ENCODE measurements at regions not wholly inside any gene's neighbourhood (a gene's known extent, or its start where the extent isn't known, plus 50 kb on each side); places are given as distances from the start of the nearest gene placed in this dataset.
"Not testable (repeated sequence)": the region's sequence is repeated elsewhere in the genome, so short reads cannot be mapped to it uniquely, and the experiment has no call there.

DNA sequence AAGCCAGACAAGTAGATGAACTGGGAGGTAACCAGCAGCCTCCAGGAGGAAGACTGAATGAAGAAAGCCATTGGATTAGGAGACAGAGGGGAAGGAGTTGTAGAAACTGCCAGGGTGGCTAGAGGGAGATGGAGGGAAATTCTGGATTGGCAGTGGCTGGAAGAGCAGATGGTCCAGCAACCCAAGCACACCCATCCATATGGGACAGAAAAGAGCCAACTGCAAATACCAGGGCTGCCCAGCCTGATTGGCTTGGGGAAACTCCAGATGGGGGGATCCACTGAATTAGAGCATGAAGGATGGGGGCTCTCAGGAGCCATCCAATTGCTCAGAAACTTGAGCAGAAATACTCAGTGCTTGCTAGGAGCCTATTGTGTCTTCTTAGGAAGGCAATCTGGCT, 173.5 kb upstream of the EPB41L3 start:
- no peak for DNase-seq

- DNase-seq, result no peak
Observed at GRCh38 chr18:5710676-5711075, 166.9 kb upstream of the EPB41L3 start.

DNA sequence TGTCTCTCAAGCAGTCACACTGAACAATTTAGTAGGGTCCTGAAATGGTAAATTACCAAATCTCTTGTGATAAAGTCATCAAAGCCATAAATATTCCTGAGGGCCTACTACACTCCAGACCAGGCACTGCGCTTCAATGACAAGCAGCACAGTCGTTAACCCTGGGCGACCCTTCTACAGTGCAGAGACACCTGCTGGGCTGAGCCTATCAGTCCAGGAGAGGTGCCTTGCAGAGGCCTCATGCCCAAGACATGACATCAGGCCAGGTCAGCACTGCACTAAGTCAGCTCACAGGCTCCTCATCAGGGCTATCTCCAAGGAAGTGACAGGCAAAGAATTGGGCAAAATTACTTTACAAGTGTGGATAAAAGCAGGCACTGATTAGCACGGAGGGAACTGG, 166.4 kb upstream of the EPB41L3 start:
- DNase-seq, result no peak

DNA sequence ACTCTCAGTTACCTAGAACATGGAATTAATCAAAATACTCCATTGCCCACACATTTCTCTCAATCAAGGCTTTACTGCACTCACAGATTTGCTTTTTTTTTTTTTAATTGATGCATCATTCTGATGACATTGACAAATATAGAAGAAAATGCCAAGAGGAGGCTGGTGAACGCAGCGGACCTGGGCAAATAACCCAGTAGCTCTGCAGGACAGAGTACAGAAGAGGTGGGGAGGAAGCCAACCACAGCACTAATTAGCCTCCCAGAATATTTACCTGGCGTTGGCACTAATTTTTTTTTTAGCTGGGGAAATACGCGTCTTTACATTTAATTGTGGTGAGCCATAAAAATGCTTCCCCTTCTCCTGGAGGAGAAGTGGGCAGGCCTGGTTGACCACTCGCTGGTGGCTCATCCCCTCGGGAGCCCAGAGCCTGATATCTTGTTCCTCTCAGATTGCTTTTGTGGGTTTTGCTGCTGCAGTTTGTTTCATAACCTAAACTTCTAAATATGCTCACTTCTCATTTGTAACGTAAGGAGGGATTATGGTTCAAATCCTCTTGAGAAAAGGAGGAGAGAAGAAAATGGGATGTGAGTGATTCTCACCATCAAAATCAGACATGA, 165.8 kb upstream of the EPB41L3 start:
- DNase-seq, result no peak

DNA sequence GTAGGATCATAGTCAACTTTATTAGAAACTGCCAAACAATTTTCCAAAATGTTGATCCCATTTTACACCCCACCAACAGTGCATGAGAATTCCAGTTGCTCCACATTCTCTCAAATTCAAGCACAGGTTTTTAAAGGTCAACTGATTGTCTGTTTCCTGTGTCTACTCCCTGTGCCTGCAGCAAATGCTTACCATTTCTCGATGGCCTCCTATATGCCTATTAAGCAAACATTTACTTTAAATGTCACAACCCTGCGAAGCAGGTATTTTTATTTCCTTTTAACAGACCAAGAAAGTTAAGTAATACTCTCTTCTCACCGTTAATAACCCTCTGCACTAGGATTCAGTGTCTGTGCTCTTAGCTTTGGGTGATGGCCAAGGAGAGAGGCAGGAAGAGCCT, 163.8 kb upstream of the EPB41L3 start:
- no peak for DNase-seq

GRCh38 chr18:5705393-5705792, 161.6 kb upstream of the EPB41L3 start:
- DNase-seq, result no peak

GRCh38 chr18:5704847-5705246, 161.1 kb upstream of the EPB41L3 start:
- DNase-seq, result no peak

DNA sequence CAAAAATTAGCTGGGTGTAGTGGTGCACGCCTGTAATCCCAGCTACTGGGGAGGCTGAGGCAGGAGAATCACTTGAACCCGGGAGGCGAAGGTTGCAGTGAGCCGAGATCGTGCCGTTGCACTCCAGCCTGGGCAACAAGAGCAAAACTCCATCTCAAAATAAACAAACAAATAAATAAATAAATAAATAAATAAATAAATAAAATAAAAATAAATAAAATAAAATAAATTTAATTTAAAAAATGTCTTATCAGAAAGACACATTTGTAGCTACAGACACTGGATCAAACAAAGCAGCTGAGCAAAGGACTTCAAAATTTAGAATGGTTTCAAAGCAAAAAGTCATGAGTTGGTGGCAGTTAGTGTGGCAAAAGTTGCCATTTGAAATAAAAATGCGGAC, 158.2 kb upstream of the EPB41L3 start:
- not testable (repeated sequence) for DNase-seq

GRCh38 chr18:5693699-5694294, 150.0 kb upstream of the EPB41L3 start:
- DNase-seq, result no peak

DNA sequence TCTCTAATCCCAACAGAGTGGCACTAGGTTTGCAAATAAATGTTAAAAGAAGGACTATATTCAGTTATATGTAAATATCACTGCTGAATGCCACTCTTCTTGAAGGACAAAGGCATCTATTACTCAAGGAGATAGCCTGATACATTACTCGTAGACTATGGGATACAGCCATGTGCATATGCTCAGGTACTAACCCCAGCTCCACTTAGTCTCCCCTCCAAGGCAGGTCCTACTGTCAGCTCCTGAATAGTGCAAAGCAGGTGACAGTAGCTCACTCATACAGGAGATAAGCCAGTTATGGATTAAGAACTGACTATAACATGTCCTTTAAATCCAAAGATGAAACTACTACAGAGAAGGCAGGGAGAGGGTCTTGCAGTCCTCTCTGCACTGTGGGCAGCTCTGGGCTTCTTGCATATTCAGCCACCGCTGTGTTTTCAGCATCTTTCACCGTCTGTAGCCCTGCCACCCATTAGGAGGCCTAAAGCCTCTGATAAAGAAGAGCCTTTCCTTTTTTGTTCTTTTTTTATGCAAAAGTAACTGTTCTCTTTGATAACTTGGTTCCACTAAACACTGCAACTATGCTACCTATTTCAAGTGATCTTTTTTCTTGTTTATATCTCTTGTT, 135.1 kb upstream of the EPB41L3 start:
- DNase-seq, result no peak

GRCh38 chr18:5678278-5678677, 134.5 kb upstream of the EPB41L3 start:
- DNase-seq, result no peak

GRCh38 chr18:5673616-5674015, 129.8 kb upstream of the EPB41L3 start:
- no peak for DNase-seq

DNA sequence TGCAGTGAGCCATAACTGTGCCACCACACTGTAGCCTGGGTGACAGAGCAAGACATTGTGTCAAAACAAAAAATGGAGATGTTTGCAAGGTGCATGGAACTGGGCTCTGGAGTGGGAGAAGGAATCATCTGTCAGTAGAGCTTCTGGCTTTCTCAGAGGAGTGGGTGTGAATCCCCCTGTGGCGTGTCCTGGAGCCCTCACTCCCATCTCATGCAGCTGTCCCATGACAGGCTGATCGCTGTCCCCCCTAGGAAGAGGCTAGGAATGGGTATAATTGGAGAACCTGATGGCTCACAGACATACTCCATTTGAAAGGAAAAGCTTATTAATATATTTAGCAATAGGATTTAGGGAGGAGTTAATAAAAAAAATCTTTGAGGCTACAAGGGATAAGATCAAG, 125.8 kb upstream of the EPB41L3 start:
- no peak for DNase-seq

DNA sequence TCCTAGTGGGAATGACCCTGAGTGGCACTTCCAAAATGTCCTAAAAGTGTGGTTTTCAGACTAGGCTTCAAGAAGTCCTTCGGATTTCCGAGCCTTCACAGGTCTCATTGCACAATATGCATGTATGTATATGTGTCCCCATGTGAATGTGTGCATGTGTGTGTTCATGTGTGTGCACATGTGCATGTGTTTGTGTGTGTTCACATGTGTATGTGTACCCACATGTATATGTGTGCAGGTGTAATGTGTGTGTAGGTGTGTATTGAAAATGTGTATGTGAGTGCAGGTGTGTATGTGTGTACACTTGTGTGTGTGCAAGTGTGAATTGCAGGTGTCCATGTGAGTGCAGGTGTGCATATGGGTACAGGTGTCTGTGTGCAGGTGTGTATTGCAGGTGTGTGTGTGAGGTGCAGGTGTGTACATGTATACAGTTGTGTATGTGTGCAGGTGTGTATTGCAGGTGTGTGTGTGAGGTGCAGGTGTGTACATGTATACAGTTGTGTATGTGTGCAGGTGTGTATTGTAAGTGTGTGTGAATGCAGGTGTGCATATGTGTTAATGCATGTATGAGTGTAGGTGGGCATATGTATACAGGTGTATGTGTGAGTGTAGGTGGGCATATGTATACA, 124.4 kb upstream of the EPB41L3 start:
- DNase-seq, result no peak

DNA sequence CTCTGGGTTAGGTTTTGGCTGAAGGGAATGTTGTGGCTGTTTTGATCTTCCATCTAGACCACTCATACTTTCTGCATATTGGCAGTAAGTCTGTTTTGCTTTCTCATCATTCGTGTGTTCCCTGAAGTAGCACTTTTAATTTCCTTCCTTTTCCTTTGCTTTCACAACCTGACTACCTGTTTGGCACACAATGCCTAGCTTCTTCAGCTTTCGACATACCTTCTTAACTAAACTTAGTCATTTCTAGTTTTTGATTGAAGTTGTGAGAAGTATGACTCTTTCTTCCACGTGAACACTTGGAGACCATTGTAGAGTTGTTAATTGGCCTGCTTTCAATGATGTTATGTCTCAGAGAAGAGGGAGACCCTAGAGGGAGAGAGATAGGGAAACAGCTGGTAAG, 123.6 kb upstream of the EPB41L3 start:
- no peak for DNase-seq

DNA sequence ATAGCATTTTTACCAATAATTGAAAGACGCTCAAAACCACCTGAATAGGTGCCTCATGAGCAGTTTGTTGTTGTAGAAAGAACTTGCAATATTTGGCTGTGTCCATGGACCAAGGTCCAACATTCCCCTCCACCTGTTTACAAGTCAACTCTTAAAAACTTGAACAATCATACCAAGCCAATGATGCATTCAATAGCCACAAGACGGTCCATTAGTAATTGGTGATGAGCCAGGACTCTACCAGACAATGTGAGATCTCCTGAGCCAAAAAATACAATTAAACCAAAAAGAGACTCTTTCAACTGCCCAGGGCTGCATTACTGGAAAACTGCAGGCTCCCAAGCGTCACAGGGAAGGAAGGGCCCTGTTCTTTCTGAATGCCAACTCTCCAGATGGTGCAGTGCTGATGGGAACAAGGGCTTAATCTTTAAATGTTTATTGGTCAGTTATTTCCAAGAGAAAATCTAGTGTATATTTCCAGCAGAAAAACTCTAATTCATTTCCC, 118.8 kb upstream of the EPB41L3 start:
- no peak for DNase-seq

- no peak for DNase-seq
Observed at GRCh38 chr18:5661179-5661578, 117.4 kb upstream of the EPB41L3 start.

- DNase-seq, result no peak
Observed at GRCh38 chr18:5653802-5654201, 110.0 kb upstream of the EPB41L3 start.

DNA sequence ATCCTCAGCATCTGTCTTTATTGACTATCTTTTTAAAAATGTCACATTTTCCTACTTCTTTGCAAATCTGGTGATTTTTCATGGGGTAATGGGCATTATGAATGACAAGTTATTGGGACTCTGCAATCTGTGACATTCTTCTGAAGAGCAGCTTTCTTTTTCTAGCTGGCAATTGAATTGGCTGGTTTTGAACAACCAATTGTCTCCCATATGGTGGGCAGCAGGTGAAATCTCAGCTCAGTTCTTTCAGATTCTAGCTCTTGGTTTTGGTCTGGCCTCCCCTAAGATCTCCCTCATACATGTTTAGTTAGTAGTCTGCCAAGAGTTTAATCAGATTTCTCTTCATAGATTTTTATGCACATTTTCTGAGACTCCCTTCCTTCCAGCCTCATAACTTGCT, 107.9 kb upstream of the EPB41L3 start:
- no peak for DNase-seq

- no peak for DNase-seq
Observed at GRCh38 chr18:5649439-5649838, 105.6 kb upstream of the EPB41L3 start.

DNA sequence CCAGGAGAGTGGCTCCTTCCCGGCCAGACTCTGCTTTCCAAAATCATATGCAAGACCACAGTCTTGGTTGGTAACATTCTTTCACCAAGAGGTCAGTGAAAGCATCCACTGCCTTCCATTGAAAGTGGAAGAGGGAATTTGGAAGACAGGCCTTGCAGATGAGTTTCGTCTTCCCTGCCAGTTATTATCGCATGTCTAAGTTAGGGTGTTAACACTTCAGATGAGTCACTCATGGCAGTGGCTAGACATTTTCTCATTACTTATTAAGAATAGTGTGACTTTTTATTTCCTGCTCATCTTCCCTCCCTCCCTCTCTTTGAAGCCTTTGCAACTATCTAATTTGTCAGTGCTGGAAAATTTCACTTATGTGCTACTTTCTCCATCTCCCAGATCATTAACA, 102.9 kb upstream of the EPB41L3 start:
- DNase-seq, result no peak

DNA sequence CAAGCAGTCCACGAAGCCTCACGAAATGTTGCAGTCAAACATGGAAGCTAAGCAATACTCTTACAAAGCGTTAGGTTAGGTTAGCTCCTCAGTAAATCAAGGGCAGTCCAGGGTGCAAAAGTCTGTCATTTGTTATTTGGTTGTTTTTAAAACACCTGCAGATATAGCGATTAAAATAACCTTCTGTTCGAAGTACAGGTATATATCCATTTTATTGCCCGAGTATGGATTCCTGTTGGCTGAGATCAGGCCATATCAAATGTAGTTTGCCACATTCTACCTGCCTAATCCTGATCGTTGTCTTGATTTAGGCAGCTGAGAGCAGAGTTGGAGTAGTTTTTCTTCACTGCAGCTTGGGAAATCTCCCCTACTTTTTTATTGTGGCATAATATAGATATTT, 99.5 kb upstream of the EPB41L3 start:
- DNase-seq, result no peak

DNA sequence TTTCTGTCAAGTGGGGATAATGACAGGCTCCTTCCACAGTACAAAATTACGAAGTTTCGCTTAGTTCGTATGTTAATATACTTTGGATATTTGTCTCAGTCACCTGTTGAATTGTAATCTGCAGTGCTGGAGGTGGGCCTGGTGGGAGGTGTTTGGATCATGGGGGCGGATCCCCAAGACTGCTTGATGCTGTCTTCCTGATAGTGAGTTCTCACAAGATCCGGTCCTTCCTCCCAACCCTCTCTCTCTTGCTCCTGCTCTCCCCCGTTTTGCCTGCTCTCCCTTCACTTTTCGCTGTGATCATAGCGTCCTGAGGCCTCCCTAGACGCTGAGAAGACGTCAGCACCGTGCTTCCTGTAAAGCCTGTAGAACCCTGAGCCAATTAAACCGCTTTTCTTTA, 97.1 kb upstream of the EPB41L3 start:
- DNase-seq, result no peak

DNA sequence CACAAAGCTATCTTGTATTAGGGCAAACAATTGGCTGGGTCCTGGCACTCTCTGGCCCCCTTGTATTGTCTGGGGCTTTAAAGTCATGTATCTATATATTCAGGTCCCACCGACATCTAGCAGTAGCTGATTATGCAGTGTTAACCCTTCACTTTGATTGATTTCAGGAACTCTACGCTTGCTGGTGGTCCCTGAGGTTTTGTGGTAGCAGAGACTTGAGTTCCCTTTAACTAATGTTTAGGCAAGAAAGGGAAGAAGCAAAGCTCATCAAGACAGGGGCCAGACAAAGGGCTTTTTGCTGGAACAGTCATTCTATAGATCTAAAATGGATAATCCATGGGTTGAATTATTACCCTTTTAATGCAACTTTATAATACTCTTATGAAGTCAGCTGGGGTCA, 95.3 kb upstream of the EPB41L3 start:
- DNase-seq, result no peak
